Activated effector memory CD4-positive, alpha-beta T cell treated with Interleukin-2 at 50 U/mL for 16 hours (primary cell): ENCODE measurements at regions not wholly inside any gene's neighbourhood (a gene's known extent, or its start where the extent isn't known, plus 50 kb on each side); places are given as distances from the start of the nearest gene placed in this dataset.
"Not testable (repeated sequence)": the region's sequence is repeated elsewhere in the genome, so short reads cannot be mapped to it uniquely, and the experiment has no call there.

Experiments
- DNase-seq: peaks from one replicate; pipeline ENCODE4 v3.0.0-alpha.2; 2020

GRCh38 chr5:135154961-135155360, 120.9 kb upstream of the PITX1 start:
- no peak for DNase-seq

DNA sequence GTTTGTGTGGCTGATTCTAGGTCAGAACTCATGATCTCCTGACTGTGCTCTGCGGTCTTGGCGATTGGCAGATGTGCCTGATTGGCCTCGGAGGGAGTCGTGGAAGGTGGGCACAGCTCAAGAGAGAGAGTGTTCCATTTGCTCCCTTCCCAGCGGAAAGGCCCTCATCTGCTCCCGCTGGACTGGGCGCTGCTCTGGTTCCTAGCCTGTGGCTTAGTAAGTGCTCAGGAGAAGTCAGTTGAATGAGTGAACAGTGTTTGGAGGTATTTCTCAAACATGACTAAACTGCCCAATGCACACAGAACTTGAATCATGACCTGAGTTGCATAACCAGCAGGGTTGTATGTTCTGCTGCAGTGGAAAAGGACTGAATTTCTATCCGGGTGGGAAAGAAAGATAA, 120.2 kb upstream of the PITX1 start:
- no peak for DNase-seq

DNA sequence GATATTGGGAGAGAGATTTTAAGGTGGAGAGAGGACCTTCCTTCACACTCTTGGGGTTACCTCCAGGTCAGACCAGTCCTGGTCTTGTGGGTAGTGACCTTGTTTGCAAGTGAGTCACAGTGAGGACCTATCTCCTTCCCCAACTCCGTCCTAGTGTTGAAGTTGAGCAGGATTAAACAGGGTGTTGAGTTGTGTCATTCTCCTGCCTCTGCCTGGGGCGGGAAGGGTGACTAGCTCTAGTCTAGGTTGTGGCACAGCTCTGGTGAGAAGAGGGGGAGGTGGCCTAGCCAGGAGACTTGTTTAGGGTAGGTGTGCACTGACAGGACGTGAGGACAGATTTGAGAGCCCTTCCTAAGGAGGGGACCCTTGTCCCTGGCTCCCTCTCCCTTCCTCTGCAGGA, 119.6 kb upstream of the PITX1 start:
- no peak for DNase-seq

DNA sequence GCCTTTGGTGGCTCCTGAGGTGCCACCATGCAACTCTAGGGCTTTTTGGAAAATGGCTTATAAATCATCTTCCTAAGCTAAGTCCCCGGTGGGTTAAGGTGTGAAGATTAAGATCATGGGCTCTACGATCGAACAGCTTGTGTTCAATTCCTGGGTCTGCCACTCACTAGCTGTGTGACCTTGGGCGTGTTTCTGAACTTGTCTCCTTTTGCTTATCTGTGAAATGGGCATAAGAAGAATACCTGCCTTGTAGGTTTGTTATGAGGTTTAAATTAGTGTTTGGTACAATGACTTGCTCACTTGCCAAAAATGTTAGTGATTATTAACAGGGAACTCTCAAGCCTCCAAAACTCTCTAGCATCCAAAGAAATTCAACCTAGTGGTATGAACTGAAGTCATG, 119.2 kb upstream of the PITX1 start:
- DNase-seq: no peak

GRCh38 chr5:135151660-135152059, 117.6 kb upstream of the PITX1 start:
- not testable (repeated sequence) for DNase-seq

DNA sequence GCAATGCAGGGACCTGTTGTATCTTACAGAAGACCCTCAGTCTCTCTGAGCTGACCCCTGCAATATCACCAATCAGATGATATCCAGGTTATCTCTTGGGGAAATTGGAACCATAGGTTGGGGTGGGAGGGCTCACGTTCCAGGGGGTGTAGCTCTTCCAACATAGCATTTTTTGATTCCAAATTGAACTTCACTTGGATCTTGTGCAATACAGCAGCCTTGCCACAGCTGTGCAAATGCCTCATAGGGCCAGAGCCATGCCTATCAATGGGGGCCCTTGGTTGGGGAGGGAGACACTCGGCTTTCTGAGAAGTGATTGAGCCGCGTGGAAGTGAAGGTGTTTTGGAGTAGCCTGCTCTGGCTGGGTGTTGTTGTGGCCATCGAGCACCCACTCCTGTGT, 117.2 kb upstream of the PITX1 start:
- DNase-seq: no peak

DNA sequence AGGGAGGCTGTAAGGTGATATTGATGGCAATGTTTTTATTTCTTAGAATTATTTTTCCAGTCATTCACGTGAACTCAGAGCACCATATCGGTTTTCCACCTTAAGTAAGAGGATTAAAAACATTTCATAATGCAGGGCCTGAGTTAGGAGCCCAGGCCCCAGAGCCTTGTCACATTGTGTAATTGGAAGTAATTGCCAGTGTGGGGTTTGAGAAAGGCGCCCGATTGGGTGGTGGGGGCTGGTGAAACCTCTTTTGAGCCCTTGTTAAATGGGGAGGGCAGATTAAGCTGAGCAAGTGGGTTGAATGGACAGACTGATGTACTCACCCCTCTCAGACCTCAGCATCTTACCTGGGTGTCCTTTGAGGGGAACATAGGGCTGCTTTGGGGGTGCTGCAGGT, 116.7 kb upstream of the PITX1 start:
- no peak for DNase-seq

- no peak for DNase-seq
Measured at GRCh38 chr5:135149956-135150723, 116.1 kb upstream of the PITX1 start.

GRCh38 chr5:135149229-135149955, 115.4 kb upstream of the PITX1 start:
- DNase-seq: no peak

- no peak for DNase-seq
Measured at GRCh38 chr5:135147294-135148090, 113.5 kb upstream of the PITX1 start.

- no peak for DNase-seq
Measured at GRCh38 chr5:135145985-135146384, 112.0 kb upstream of the PITX1 start.

DNA sequence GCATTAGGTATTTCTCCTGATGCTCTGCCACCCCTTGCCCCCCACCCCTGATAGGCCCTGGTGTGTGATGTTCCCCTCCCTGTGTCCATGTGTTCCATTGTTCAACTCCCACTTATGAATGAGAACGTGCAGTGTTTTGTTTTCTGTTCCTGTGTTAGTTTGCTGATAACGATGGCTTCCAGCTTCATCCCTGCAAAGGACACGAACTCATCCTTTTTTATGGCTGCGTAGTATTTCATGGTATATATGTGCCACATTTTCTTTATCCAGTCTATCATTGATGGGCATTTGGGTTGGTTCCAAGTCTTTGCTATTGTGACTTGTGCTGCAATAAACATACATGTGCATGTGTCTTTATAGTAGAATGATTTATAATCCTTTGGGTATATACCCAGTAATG, 109.7 kb upstream of the PITX1 start:
- not testable (repeated sequence) for DNase-seq

DNA sequence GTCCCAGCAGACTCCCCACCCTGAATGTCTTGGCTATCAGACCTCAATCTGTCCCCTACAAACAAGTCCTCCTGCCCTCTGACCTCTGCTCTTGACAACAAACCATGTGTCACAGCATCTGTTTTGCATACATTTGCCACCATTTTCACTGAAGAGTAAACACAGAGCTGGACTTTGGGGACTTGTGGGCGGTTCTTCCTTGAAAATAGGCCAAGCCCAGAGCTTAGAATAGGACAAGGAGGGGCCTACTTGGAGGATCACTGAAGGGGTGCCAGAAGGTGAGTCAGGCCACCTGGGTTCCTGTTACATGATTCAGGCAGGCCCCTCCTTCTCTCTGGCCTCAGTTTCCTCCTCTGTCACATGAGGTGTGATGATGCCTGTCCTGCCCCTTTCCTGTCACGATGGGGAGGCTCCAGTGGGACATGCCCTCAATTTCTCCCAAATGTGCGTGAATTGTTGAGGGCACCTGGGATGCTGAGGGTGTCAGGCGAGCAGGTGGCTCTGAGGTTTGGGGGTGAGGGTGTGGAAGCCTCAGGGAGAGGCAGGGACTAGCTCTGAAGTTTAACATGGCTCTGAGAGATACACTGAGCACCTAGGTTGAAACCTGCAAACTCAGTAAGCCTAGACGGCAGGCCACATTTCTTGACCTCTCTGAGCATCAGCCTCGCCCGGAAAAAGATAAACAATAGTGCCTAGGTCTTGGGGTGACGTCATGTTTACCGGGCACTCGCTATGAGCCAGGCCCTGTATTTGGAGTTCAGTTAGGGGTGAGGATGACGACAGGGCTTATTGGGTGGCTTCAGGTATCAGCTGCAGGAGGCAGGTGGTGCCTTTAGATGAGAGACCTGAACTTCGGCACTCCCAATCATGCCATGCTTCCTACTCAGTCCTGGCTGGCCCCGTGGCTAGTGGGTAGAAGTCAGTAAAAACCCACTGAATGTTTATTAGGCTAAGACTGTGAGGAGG, 107.6 kb upstream of the PITX1 start:
- no peak for DNase-seq

GRCh38 chr5:135140446-135141204, 106.6 kb upstream of the PITX1 start:
- no peak for DNase-seq

- no peak for DNase-seq
Measured at GRCh38 chr5:135139381-135140134, 105.5 kb upstream of the PITX1 start.

DNA sequence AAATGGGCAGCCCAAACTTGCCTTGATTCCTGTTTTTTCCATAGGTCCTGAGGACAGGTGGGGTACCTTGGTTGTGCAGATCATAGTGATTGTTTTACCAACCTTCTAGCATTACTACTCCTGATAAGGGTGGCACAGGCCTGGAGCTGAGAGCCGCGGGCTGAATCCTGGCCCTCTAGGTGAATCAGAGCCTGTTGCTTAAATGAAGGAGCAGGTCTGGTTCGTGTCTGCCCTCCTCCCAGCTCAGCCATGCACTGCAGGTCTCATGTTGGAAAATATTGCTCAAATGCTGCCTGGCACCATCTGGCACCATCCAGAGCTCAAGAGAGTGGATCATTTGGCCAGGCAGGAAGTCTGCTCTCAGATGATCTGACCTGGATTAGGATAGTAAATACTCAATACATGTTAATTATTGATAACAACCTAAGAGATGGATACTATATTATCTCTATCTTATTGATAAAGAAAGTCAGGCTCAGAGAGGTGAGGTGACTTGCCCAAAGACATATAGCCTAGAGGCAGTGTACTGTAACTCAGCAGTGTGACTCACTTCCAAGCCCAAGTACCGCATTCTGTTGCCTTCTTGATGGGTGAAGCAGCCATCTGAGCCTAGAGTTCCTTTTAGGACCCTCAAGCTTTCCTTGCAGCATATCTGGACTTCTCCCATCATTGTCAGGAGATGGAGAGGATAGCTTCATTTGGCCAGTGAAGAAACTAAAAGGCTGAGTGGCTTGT, 104.3 kb upstream of the PITX1 start:
- no peak for DNase-seq

DNA sequence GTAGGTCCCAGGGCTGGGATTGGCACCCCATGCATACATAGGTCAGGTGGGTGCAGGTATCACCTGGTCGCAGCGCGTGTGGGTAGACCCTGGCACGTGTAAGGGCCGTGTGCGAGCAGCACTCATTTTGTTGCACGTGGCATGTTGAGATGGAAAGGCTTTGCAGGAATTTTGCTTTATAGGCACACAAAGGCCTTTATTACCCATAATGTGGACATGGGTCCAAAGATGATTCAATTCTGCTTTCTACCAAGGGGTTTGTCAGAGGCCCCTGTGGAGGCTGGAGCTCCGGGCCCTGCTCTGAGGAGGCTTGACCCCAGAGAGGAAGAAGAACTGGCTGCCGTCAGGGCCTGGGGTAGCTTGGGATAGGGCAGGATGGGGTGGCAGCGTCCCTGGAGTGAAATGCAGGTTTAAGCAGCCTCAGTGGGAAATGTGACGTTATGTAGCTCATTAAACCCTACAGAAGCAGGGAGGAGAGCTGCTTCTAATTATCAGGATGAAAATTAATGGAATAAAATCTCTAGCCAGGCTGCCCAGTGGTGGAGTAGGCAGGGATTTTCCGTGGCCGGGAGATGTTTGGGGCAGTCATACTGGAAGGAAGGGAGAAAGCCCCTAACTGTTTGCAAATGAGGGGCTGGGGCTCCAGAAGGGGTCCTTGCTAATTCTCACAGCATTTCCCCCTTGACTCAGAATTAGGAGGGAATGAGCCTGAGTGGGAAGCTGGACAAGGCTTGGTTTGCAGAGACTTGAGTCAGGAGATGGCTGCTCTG, 103.3 kb upstream of the PITX1 start:
- no peak for DNase-seq

GRCh38 chr5:135136546-135136945, 102.5 kb upstream of the PITX1 start:
- no peak for DNase-seq

- no peak for DNase-seq
Measured at GRCh38 chr5:135135530-135136226, 101.7 kb upstream of the PITX1 start.
